ENCODE measurements at regions not wholly inside any gene's neighbourhood (a gene's known extent, or its start where the extent isn't known, plus 50 kb on each side); places are given as distances from the start of the nearest gene placed in this dataset.

GRCh38 chr5:169413416-169413815 is 112.5 kb upstream of the SLIT3 start:
- H2BK15ac ChIP-seq (ENCODE audit: low read length), result no peak overlapping the region
- peaks cover 0 to 1% of the 10 kb centered on the region in 2 donors for H3K9me3 ChIP-seq (replicated peaks in 1 of 2; ENCODE audit: control insufficient read depth in 2 of 2, insufficient read depth in 1 of 2, low read depth in 1 of 2, low read length in 2 of 2)
- no peak overlapping the region for H2AK5ac ChIP-seq (ENCODE audit: low read depth, low read length)
- H3K18ac ChIP-seq (ENCODE audit: low read length), result no peak overlapping the region
- H3K9ac ChIP-seq (ENCODE audit: low read depth, low read length, poor library complexity), result no peak overlapping the region
- no peaks in the 10 kb centered on the region for H3K27me3 ChIP-seq (ENCODE audit: control insufficient read depth in 3 of 3, insufficient read depth in 3 of 3, low read depth in 1 of 3, low read length in 3 of 3)
- no peak overlapping the region for H3K4me2 ChIP-seq (ENCODE audit: insufficient read depth, low read length, poor library complexity, severe bottlenecking)
- no CpG with 5 or more reads among the region's 2 CpGs for WGBS, 2 donors (ENCODE audit: extremely low coverage in 2 of 2, insufficient read length in 2 of 2, insufficient replicate concordance in 1 of 2)
- no peak overlapping the region for H3K23ac ChIP-seq (ENCODE audit: low read depth, low read length, poor library complexity)
- H4K8ac ChIP-seq (ENCODE audit: low read depth, low read length), result no peak overlapping the region
- H3K4me3 ChIP-seq (ENCODE audit: low read length in 2 of 2), result no peak overlapping the region
- no peak overlapping the region for H2BK12ac ChIP-seq (ENCODE audit: low read length)
- H2BK120ac ChIP-seq (ENCODE audit: low read depth, low read length), result no peak overlapping the region
- H3K27ac ChIP-seq (replicated peaks; ENCODE audit: low read length), result no peak overlapping the region
- H3K14ac ChIP-seq (ENCODE audit: low read length), result no peak overlapping the region
- H4K91ac ChIP-seq (ENCODE audit: low read depth, low read length, poor library complexity), result no peak overlapping the region
- no peak overlapping the region for H2AFZ ChIP-seq (ENCODE audit: low read length)
- no peaks in the 10 kb centered on the region for H3K79me1 ChIP-seq (ENCODE audit: low read depth, low read length)
- H3K36me3 ChIP-seq (replicated peaks in 1 of 2; ENCODE audit: control insufficient read depth in 2 of 2, insufficient read depth in 2 of 2, low read length in 2 of 2), result no peaks in the 10 kb centered on the region
- H3K4me1 ChIP-seq (ENCODE audit: control insufficient read depth in 2 of 2, insufficient read depth in 1 of 2, low read depth in 1 of 2, low read length in 2 of 2), result peaks cover 0 to 9% of the 10 kb centered on the region in 2 donors
- no peak for DNase-seq (ENCODE audit: low spot score)
- no peak overlapping the region for H2BK5ac ChIP-seq (ENCODE audit: low read length)
- no peak overlapping the region for H3K4ac ChIP-seq (ENCODE audit: low read length)

- Histone ChIP-seq H4K8ac (ENCODE audit: low read depth, low read length) (no peak overlapping the region), H2BK5ac (ENCODE audit: low read length) (no peak overlapping the region), H3K18ac (ENCODE audit: low read length) (no peak overlapping the region), H3K9ac (ENCODE audit: low read depth, low read length, poor library complexity) (no peak overlapping the region), H3K4me3 (ENCODE audit: low read length in 2 of 2) (no peak overlapping the region), H3K79me1 (ENCODE audit: low read depth, low read length) (no peaks in the 10 kb centered on the region), H3K36me3 (replicated peaks in 1 of 2; ENCODE audit: control insufficient read depth in 2 of 2, insufficient read depth in 2 of 2, low read length in 2 of 2) (no peaks in the 10 kb centered on the region), H2BK12ac (ENCODE audit: low read length) (no peak overlapping the region), H2AFZ (ENCODE audit: low read length) (no peak overlapping the region), H3K14ac (ENCODE audit: low read length) (no peak overlapping the region), H3K4me1 (ENCODE audit: control insufficient read depth in 2 of 2, insufficient read depth in 1 of 2, low read depth in 1 of 2, low read length in 2 of 2) (peaks cover 0 to 9% of the 10 kb centered on the region in 2 donors), H3K4me2 (ENCODE audit: insufficient read depth, low read length, poor library complexity, severe bottlenecking) (no peak overlapping the region), H2AK5ac (ENCODE audit: low read depth, low read length) (no peak overlapping the region), H3K27ac (replicated peaks; ENCODE audit: low read length) (no peak overlapping the region), H3K9me3 (replicated peaks in 1 of 2; ENCODE audit: control insufficient read depth in 2 of 2, insufficient read depth in 1 of 2, low read depth in 1 of 2, low read length in 2 of 2) (no peaks in the 10 kb centered on the region), H4K91ac (ENCODE audit: low read depth, low read length, poor library complexity) (no peak overlapping the region), H3K27me3 (ENCODE audit: control insufficient read depth in 3 of 3, insufficient read depth in 3 of 3, low read depth in 1 of 3, low read length in 3 of 3) (no peaks in the 10 kb centered on the region), H3K4ac (ENCODE audit: low read length) (no peak overlapping the region), H2BK120ac (ENCODE audit: low read depth, low read length) (no peak overlapping the region), H3K23ac (ENCODE audit: low read depth, low read length, poor library complexity) (no peak overlapping the region), H2BK15ac (ENCODE audit: low read length) (no peak overlapping the region)
- no peak for DNase-seq (ENCODE audit: low spot score)
- WGBS, 2 donors (ENCODE audit: extremely low coverage in 2 of 2, insufficient read length in 2 of 2, insufficient replicate concordance in 1 of 2), result no CpG with 5 or more reads among the region's 2 CpGs
These were observed 111.9 kb upstream of the SLIT3 start for GRCh38 chr5:169412831-169413230.

DNA sequence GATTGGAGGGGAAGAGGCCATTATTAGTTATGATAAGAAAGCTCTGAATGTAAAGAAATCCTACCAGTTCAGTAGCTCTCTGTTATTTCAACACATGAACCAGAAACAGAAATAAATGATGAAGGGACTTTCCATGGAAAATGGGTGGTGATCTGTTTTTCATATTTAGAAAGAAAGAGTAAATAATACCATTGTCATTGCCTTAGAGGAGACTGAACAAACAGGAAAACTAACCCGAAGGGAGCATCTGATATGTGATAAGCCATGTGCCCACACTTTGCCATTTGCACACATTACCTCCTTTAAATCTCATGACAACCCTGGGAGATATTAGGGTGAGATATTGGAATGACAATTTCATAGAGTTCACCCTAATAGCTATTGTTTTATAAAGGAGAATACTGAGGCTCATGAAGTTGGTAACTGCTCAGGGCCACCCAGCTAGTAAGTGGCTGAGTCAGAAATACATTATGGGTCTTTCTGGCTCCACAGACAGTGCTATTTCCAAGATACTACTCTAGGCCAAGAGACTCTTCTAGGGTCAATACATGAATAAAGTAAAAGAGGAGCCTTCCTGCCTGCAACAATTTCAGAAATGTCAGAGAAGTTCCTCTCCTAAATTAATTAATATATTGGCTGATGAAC is 111.0 kb upstream of the SLIT3 start:
- DNase-seq (ENCODE audit: low spot score), result no peak
- Histone ChIP-seq H3K27ac (replicated peaks; ENCODE audit: low read length) (no peak overlapping the region), H3K4me2 (ENCODE audit: insufficient read depth, low read length, poor library complexity, severe bottlenecking) (no peak overlapping the region), H2BK12ac (ENCODE audit: low read length) (no peak overlapping the region), H3K9me3 (replicated peaks in 1 of 2; ENCODE audit: control insufficient read depth in 2 of 2, insufficient read depth in 1 of 2, low read depth in 1 of 2, low read length in 2 of 2) (no peaks in the 10 kb centered on the region), H3K14ac (ENCODE audit: low read length) (no peak overlapping the region), H3K4me3 (ENCODE audit: low read length in 2 of 2) (no peak overlapping the region), H4K8ac (ENCODE audit: low read depth, low read length) (no peak overlapping the region), H3K4me1 (ENCODE audit: control insufficient read depth in 2 of 2, insufficient read depth in 1 of 2, low read depth in 1 of 2, low read length in 2 of 2) (peaks cover 0 to 7% of the 10 kb centered on the region in 2 donors), H3K27me3 (ENCODE audit: control insufficient read depth in 3 of 3, insufficient read depth in 3 of 3, low read depth in 1 of 3, low read length in 3 of 3) (no peaks in the 10 kb centered on the region), H3K9ac (ENCODE audit: low read depth, low read length, poor library complexity) (no peak overlapping the region), H3K36me3 (replicated peaks in 1 of 2; ENCODE audit: control insufficient read depth in 2 of 2, insufficient read depth in 2 of 2, low read length in 2 of 2) (no peaks in the 10 kb centered on the region), H2AFZ (ENCODE audit: low read length) (no peak overlapping the region), H2BK5ac (ENCODE audit: low read length) (no peak overlapping the region), H3K23ac (ENCODE audit: low read depth, low read length, poor library complexity) (no peak overlapping the region), H3K4ac (ENCODE audit: low read length) (no peak overlapping the region), H2BK15ac (ENCODE audit: low read length) (no peak overlapping the region), H2BK120ac (ENCODE audit: low read depth, low read length) (no peak overlapping the region), H2AK5ac (ENCODE audit: low read depth, low read length) (no peak overlapping the region), H3K79me1 (ENCODE audit: low read depth, low read length) (no peaks in the 10 kb centered on the region), H3K18ac (ENCODE audit: low read length) (no peak overlapping the region), H4K91ac (ENCODE audit: low read depth, low read length, poor library complexity) (no peak overlapping the region)
- WGBS, 2 donors (ENCODE audit: extremely low coverage in 2 of 2, insufficient read length in 2 of 2, insufficient replicate concordance in 1 of 2), result no CpG with 5 or more reads among the region's 1 CpG

DNA sequence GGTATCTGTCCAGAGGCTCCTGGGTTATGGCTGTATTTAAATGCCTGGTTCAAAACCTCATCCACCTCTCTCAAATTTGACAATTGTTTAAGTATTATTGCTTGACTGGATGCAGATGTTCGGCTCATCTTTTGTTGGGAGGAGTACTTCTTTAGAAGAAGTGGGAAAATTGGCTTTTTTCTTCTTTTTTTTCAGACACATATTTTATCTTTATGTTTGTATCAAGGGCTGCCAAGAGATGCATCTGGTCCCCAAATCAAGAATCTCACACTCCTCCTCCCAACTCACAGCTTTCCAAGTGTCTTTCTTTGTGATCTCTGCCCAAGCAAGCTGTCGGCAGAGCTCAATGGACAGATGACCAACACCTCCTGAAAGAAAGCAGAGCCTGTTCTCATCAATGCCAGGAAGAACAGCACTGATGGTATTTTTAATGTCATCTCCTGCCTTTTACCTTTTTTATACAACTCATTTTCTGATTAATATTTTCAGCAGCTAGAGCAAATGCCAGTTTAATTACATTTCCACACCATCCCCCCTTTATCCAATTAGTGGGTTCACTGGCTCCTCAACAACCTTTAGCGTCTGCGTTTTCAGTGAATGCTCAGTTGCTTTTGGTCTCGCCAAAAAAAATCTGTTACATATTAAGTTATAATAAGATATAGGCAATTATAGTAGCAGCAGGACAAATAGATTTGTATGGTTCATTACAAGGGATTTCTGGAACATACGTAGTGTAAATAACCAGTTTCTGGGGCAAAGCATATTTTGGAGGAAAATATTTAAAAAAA is 110.3 kb upstream of the SLIT3 start:
- Histone ChIP-seq H3K23ac (ENCODE audit: low read depth, low read length, poor library complexity) (no peak overlapping the region), H3K79me1 (ENCODE audit: low read depth, low read length) (no peaks in the 10 kb centered on the region), H2BK5ac (ENCODE audit: low read length) (no peak overlapping the region), H4K91ac (ENCODE audit: low read depth, low read length, poor library complexity) (no peak overlapping the region), H3K9ac (ENCODE audit: low read depth, low read length, poor library complexity) (no peak overlapping the region), H3K36me3 (replicated peaks in 1 of 2; ENCODE audit: control insufficient read depth in 2 of 2, insufficient read depth in 2 of 2, low read length in 2 of 2) (no peaks in the 10 kb centered on the region), H3K27me3 (ENCODE audit: control insufficient read depth in 3 of 3, insufficient read depth in 3 of 3, low read depth in 1 of 3, low read length in 3 of 3) (no peaks in the 10 kb centered on the region), H3K18ac (ENCODE audit: low read length) (no peak overlapping the region), H2AK5ac (ENCODE audit: low read depth, low read length) (no peak overlapping the region), H3K4ac (ENCODE audit: low read length) (no peak overlapping the region), H3K9me3 (replicated peaks in 1 of 2; ENCODE audit: control insufficient read depth in 2 of 2, insufficient read depth in 1 of 2, low read depth in 1 of 2, low read length in 2 of 2) (no peaks in the 10 kb centered on the region), H2BK120ac (ENCODE audit: low read depth, low read length) (no peak overlapping the region), H2BK12ac (ENCODE audit: low read length) (no peak overlapping the region), H2AFZ (ENCODE audit: low read length) (no peak overlapping the region), H4K8ac (ENCODE audit: low read depth, low read length) (no peak overlapping the region), H3K27ac (replicated peaks; ENCODE audit: low read length) (no peak overlapping the region), H3K14ac (ENCODE audit: low read length) (no peak overlapping the region), H3K4me2 (ENCODE audit: insufficient read depth, low read length, poor library complexity, severe bottlenecking) (no peak overlapping the region), H3K4me3 (ENCODE audit: low read length in 2 of 2) (no peak overlapping the region), H3K4me1 (ENCODE audit: control insufficient read depth in 2 of 2, insufficient read depth in 1 of 2, low read depth in 1 of 2, low read length in 2 of 2) (peaks cover 0 to 2% of the 10 kb centered on the region in 2 donors), H2BK15ac (ENCODE audit: low read length) (no peak overlapping the region)
- WGBS, 2 donors (ENCODE audit: extremely low coverage in 2 of 2, insufficient read length in 2 of 2, insufficient replicate concordance in 1 of 2), result no CpG with 5 or more reads among the region's 6 CpGs
- DNase-seq (ENCODE audit: low spot score), result no peak

Data from neuronal stem cell (in vitro differentiated cells).